ENCODE measurements at regions not wholly inside any gene's neighbourhood (a gene's known extent, or its start where the extent isn't known, plus 50 kb on each side); places are given as distances from the start of the nearest gene placed in this dataset.

- no peaks in the 10 kb centered on the region for H3K4me1 ChIP-seq (ENCODE audit: control insufficient read depth in 2 of 2, insufficient read depth in 1 of 2, low read depth in 1 of 2, low read length in 2 of 2)
- no peak for DNase-seq (ENCODE audit: low spot score)
- H3K36me3 ChIP-seq (replicated peaks in 1 of 2; ENCODE audit: control insufficient read depth in 2 of 2, insufficient read depth in 2 of 2, low read length in 2 of 2) = no peaks in the 10 kb centered on the region
- no peak overlapping the region for H3K27ac ChIP-seq (replicated peaks; ENCODE audit: low read length)
- no peak overlapping the region for H2AK5ac ChIP-seq (ENCODE audit: low read depth, low read length)
- H2BK5ac ChIP-seq (ENCODE audit: low read length) = no peak overlapping the region
- no peaks in the 10 kb centered on the region for H3K9me3 ChIP-seq (replicated peaks in 1 of 2; ENCODE audit: control insufficient read depth in 2 of 2, insufficient read depth in 1 of 2, low read depth in 1 of 2, low read length in 2 of 2)
- H2BK12ac ChIP-seq (ENCODE audit: low read length) = no peak overlapping the region
- no peaks in the 10 kb centered on the region for H3K27me3 ChIP-seq (ENCODE audit: control insufficient read depth in 3 of 3, insufficient read depth in 3 of 3, low read depth in 1 of 3, low read length in 3 of 3)
- H4K91ac ChIP-seq (ENCODE audit: low read depth, low read length, poor library complexity) = no peak overlapping the region
- H3K23ac ChIP-seq (ENCODE audit: low read depth, low read length, poor library complexity) = no peak overlapping the region
- H3K79me1 ChIP-seq (ENCODE audit: low read depth, low read length) = no peaks in the 10 kb centered on the region
- H2AFZ ChIP-seq (ENCODE audit: low read length) = no peak overlapping the region
- H4K8ac ChIP-seq (ENCODE audit: low read depth, low read length) = no peak overlapping the region
- no peak overlapping the region for H3K4ac ChIP-seq (ENCODE audit: low read length)
- H3K4me2 ChIP-seq (ENCODE audit: insufficient read depth, low read length, poor library complexity, severe bottlenecking) = no peak overlapping the region
- H3K18ac ChIP-seq (ENCODE audit: low read length) = no peak overlapping the region
- no peak overlapping the region for H3K9ac ChIP-seq (ENCODE audit: low read depth, low read length, poor library complexity)
- no peak overlapping the region for H3K14ac ChIP-seq (ENCODE audit: low read length)
- no peak overlapping the region for H3K4me3 ChIP-seq (ENCODE audit: low read length in 2 of 2)
- H2BK15ac ChIP-seq (ENCODE audit: low read length) = no peak overlapping the region
- H2BK120ac ChIP-seq (ENCODE audit: low read depth, low read length) = no peak overlapping the region
These were observed 135.5 kb upstream of the TTC14 start for GRCh38 chr3:180466401-180467011.

- Histone ChIP-seq H3K4me3 (ENCODE audit: low read length in 2 of 2) (no peak overlapping the region), H4K91ac (ENCODE audit: low read depth, low read length, poor library complexity) (no peak overlapping the region), H3K9ac (ENCODE audit: low read depth, low read length, poor library complexity) (no peak overlapping the region), H2BK15ac (ENCODE audit: low read length) (no peak overlapping the region), H2BK120ac (ENCODE audit: low read depth, low read length) (no peak overlapping the region), H3K14ac (ENCODE audit: low read length) (no peak overlapping the region), H2AFZ (ENCODE audit: low read length) (no peak overlapping the region), H2BK5ac (ENCODE audit: low read length) (no peak overlapping the region), H2AK5ac (ENCODE audit: low read depth, low read length) (no peak overlapping the region), H4K8ac (ENCODE audit: low read depth, low read length) (no peak overlapping the region), H3K18ac (ENCODE audit: low read length) (no peak overlapping the region), H2BK12ac (ENCODE audit: low read length) (no peak overlapping the region), H3K4ac (ENCODE audit: low read length) (no peak overlapping the region), H3K9me3 (replicated peaks in 1 of 2; ENCODE audit: control insufficient read depth in 2 of 2, insufficient read depth in 1 of 2, low read depth in 1 of 2, low read length in 2 of 2) (no peaks in the 10 kb centered on the region), H3K4me2 (ENCODE audit: insufficient read depth, low read length, poor library complexity, severe bottlenecking) (no peak overlapping the region), H3K27me3 (ENCODE audit: control insufficient read depth in 3 of 3, insufficient read depth in 3 of 3, low read depth in 1 of 3, low read length in 3 of 3) (no peaks in the 10 kb centered on the region), H3K36me3 (replicated peaks in 1 of 2; ENCODE audit: control insufficient read depth in 2 of 2, insufficient read depth in 2 of 2, low read length in 2 of 2) (no peaks in the 10 kb centered on the region), H3K4me1 (ENCODE audit: control insufficient read depth in 2 of 2, insufficient read depth in 1 of 2, low read depth in 1 of 2, low read length in 2 of 2) (no peaks in the 10 kb centered on the region), H3K27ac (replicated peaks; ENCODE audit: low read length) (no peak overlapping the region), H3K79me1 (ENCODE audit: low read depth, low read length) (no peaks in the 10 kb centered on the region), H3K23ac (ENCODE audit: low read depth, low read length, poor library complexity) (no peak overlapping the region)
- DNase-seq (ENCODE audit: low spot score) = no peak
- WGBS, 2 donors (ENCODE audit: extremely low coverage in 2 of 2, insufficient read length in 2 of 2, insufficient replicate concordance in 1 of 2) = no CpG with 5 or more reads among the region's 1 CpG
These were observed 134.8 kb upstream of the TTC14 start for GRCh38 chr3:180467177-180467576.

GRCh38 chr3:180469149-180469548 lies 132.8 kb upstream of the TTC14 start:
- H2BK12ac ChIP-seq (ENCODE audit: low read length) = no peak overlapping the region
- H2BK120ac ChIP-seq (ENCODE audit: low read depth, low read length) = no peak overlapping the region
- H3K14ac ChIP-seq (ENCODE audit: low read length) = no peak overlapping the region
- no peaks in the 10 kb centered on the region for H3K79me1 ChIP-seq (ENCODE audit: low read depth, low read length)
- H3K27ac ChIP-seq (replicated peaks; ENCODE audit: low read length) = no peak overlapping the region
- no peak overlapping the region for H2BK15ac ChIP-seq (ENCODE audit: low read length)
- H3K4me1 ChIP-seq (ENCODE audit: control insufficient read depth in 2 of 2, insufficient read depth in 1 of 2, low read depth in 1 of 2, low read length in 2 of 2) = no peaks in the 10 kb centered on the region
- H3K9ac ChIP-seq (ENCODE audit: low read depth, low read length, poor library complexity) = no peak overlapping the region
- no peak overlapping the region for H3K18ac ChIP-seq (ENCODE audit: low read length)
- no peak for DNase-seq (ENCODE audit: low spot score)
- no peaks in the 10 kb centered on the region for H3K27me3 ChIP-seq (ENCODE audit: control insufficient read depth in 3 of 3, insufficient read depth in 3 of 3, low read depth in 1 of 3, low read length in 3 of 3)
- no peak overlapping the region for H2BK5ac ChIP-seq (ENCODE audit: low read length)
- no peaks in the 10 kb centered on the region for H3K36me3 ChIP-seq (replicated peaks in 1 of 2; ENCODE audit: control insufficient read depth in 2 of 2, insufficient read depth in 2 of 2, low read length in 2 of 2)
- no peaks in the 10 kb centered on the region for H3K9me3 ChIP-seq (replicated peaks in 1 of 2; ENCODE audit: control insufficient read depth in 2 of 2, insufficient read depth in 1 of 2, low read depth in 1 of 2, low read length in 2 of 2)
- no peak overlapping the region for H3K4me2 ChIP-seq (ENCODE audit: insufficient read depth, low read length, poor library complexity, severe bottlenecking)
- H4K8ac ChIP-seq (ENCODE audit: low read depth, low read length) = no peak overlapping the region
- no peak overlapping the region for H3K4me3 ChIP-seq (ENCODE audit: low read length in 2 of 2)
- H3K23ac ChIP-seq (ENCODE audit: low read depth, low read length, poor library complexity) = no peak overlapping the region
- no CpG with 5 or more reads among the region's 1 CpG for WGBS, 2 donors (ENCODE audit: extremely low coverage in 2 of 2, insufficient read length in 2 of 2, insufficient replicate concordance in 1 of 2)
- H4K91ac ChIP-seq (ENCODE audit: low read depth, low read length, poor library complexity) = no peak overlapping the region
- H2AFZ ChIP-seq (ENCODE audit: low read length) = no peak overlapping the region
- no peak overlapping the region for H3K4ac ChIP-seq (ENCODE audit: low read length)
- no peak overlapping the region for H2AK5ac ChIP-seq (ENCODE audit: low read depth, low read length)

- no peak overlapping the region for H3K4ac ChIP-seq (ENCODE audit: low read length)
- H3K27me3 ChIP-seq (ENCODE audit: control insufficient read depth in 3 of 3, insufficient read depth in 3 of 3, low read depth in 1 of 3, low read length in 3 of 3) = no peaks in the 10 kb centered on the region
- H3K23ac ChIP-seq (ENCODE audit: low read depth, low read length, poor library complexity) = no peak overlapping the region
- H3K27ac ChIP-seq (replicated peaks; ENCODE audit: low read length) = no peak overlapping the region
- no peaks in the 10 kb centered on the region for H3K9me3 ChIP-seq (replicated peaks in 1 of 2; ENCODE audit: control insufficient read depth in 2 of 2, insufficient read depth in 1 of 2, low read depth in 1 of 2, low read length in 2 of 2)
- H2BK15ac ChIP-seq (ENCODE audit: low read length) = no peak overlapping the region
- H4K91ac ChIP-seq (ENCODE audit: low read depth, low read length, poor library complexity) = no peak overlapping the region
- WGBS, 2 donors (ENCODE audit: extremely low coverage in 2 of 2, insufficient read length in 2 of 2, insufficient replicate concordance in 1 of 2) = no CpG with 5 or more reads among the region's 5 CpGs
- no peak overlapping the region for H2BK120ac ChIP-seq (ENCODE audit: low read depth, low read length)
- no peak overlapping the region for H4K8ac ChIP-seq (ENCODE audit: low read depth, low read length)
- DNase-seq (ENCODE audit: low spot score) = no peak
- H2AFZ ChIP-seq (ENCODE audit: low read length) = no peak overlapping the region
- no peak overlapping the region for H3K4me3 ChIP-seq (ENCODE audit: low read length in 2 of 2)
- H3K9ac ChIP-seq (ENCODE audit: low read depth, low read length, poor library complexity) = no peak overlapping the region
- H3K79me1 ChIP-seq (ENCODE audit: low read depth, low read length) = no peaks in the 10 kb centered on the region
- H2BK12ac ChIP-seq (ENCODE audit: low read length) = no peak overlapping the region
- H3K14ac ChIP-seq (ENCODE audit: low read length) = no peak overlapping the region
- H2BK5ac ChIP-seq (ENCODE audit: low read length) = no peak overlapping the region
- H3K36me3 ChIP-seq (replicated peaks in 1 of 2; ENCODE audit: control insufficient read depth in 2 of 2, insufficient read depth in 2 of 2, low read length in 2 of 2) = no peaks in the 10 kb centered on the region
- H3K4me2 ChIP-seq (ENCODE audit: insufficient read depth, low read length, poor library complexity, severe bottlenecking) = no peak overlapping the region
- no peak overlapping the region for H3K18ac ChIP-seq (ENCODE audit: low read length)
- H2AK5ac ChIP-seq (ENCODE audit: low read depth, low read length) = no peak overlapping the region
- H3K4me1 ChIP-seq (ENCODE audit: control insufficient read depth in 2 of 2, insufficient read depth in 1 of 2, low read depth in 1 of 2, low read length in 2 of 2) = peaks cover 0 to 7% of the 10 kb centered on the region in 2 donors
These were observed 123.3 kb upstream of the TTC14 start for GRCh38 chr3:180478695-180479094.
